ENCODE measurements at regions not wholly inside any gene's neighbourhood (a gene's known extent, or its start where the extent isn't known, plus 50 kb on each side); places are given as distances from the start of the nearest gene placed in this dataset.

GRCh38 chr1:94597701-94598100 lies 56.1 kb upstream of the F3 start:
- no peak for TF ChIP-seq ZBTB20 (tag by site-specific recombination; IDR thresholded peaks at IDR 0.05)
- TF ChIP-seq ZNF18 (tag by site-specific recombination; IDR thresholded peaks at IDR 0.05): no peak
- no peak for TF ChIP-seq ZBTB1 (tag by site-specific recombination; IDR thresholded peaks at IDR 0.05)
- no peak for TF ChIP-seq ZSCAN5A (tag by site-specific recombination; IDR thresholded peaks at IDR 0.05)
- TF ChIP-seq ELK4 (IDR thresholded peaks at IDR 0.05; ENCODE audit: borderline replicate concordance, low read depth, low read length): no peak
- no peak for TF ChIP-seq REST (tag by site-specific recombination; IDR thresholded peaks at IDR 0.05)
- no peak for TF ChIP-seq CTCF (tag by site-specific recombination; IDR thresholded peaks at IDR 0.05)
- no peak for TF ChIP-seq ZNF398 (tag by site-specific recombination; IDR thresholded peaks at IDR 0.05)
- TF ChIP-seq ATF2 (tag by site-specific recombination; IDR thresholded peaks at IDR 0.05; ENCODE audit: low read depth): no peak
- no peak for TF ChIP-seq ZBTB21 (tag by site-specific recombination; IDR thresholded peaks at IDR 0.05)
- TF ChIP-seq ZBTB11 (tag by site-specific recombination; conservative IDR thresholded peaks at IDR 0.05; ENCODE audit: low read depth): no peak
- TF ChIP-seq ZNF10 (tag by site-specific recombination; IDR thresholded peaks at IDR 0.05): no peak
- no peak for TF ChIP-seq ZBTB49 (tag by site-specific recombination; IDR thresholded peaks at IDR 0.05; ENCODE audit: low read depth)
